ENCODE measurements at regions not wholly inside any gene's neighbourhood (a gene's known extent, or its start where the extent isn't known, plus 50 kb on each side); places are given as distances from the start of the nearest gene placed in this dataset.

GRCh38 chr2:88880441-88880953 lies 189.0 kb downstream of the RPIA start:
- TF ChIP-seq CTCF (IDR thresholded peaks at IDR 0.05) (peak; percentile 58 to 83 (median 66)), POLR2A (IDR thresholded peaks at IDR 0.05) (no peak)
